Inflammatory macrophage treated with lipopolysaccharide for 4 hours (primary cell): ENCODE measurements at regions not wholly inside any gene's neighbourhood (a gene's known extent, or its start where the extent isn't known, plus 50 kb on each side); places are given as distances from the start of the nearest gene placed in this dataset.

Experiments
- DNase-seq: peaks from one replicate; pipeline ENCODE4 v3.0.0-alpha.2; 2020

GRCh38 chr21:33157303-33157702 lies 72.4 kb upstream of the IFNAR2 start:
- no peak for DNase-seq

GRCh38 chr21:33158654-33159053 lies 71.1 kb upstream of the IFNAR2 start:
- no peak for DNase-seq

GRCh38 chr21:33162436-33162951 lies 67.2 kb upstream of the IFNAR2 start:
- DNase-seq, result no peak

- no peak for DNase-seq
Measured at GRCh38 chr21:33168886-33169285, 60.9 kb upstream of the IFNAR2 start.

GRCh38 chr21:33169359-33169758 lies 60.4 kb upstream of the IFNAR2 start:
- DNase-seq, result peak; percentile 36

- no peak for DNase-seq
Measured at GRCh38 chr21:33171616-33172169, 58.0 kb upstream of the IFNAR2 start.

- no peak for DNase-seq
Measured at GRCh38 chr21:33174756-33175155, 55.0 kb upstream of the IFNAR2 start.
